GM19351 (cell line): ENCODE measurements at regions not wholly inside any gene's neighbourhood (a gene's known extent, or its start where the extent isn't known, plus 50 kb on each side); places are given as distances from the start of the nearest gene placed in this dataset.

Source experiments
- ATAC-seq: cut with Tn5 transposase; IDR thresholded peaks from one replicate; pipeline ENCODE4 v1.9.1; 2021; ENCODE audit warnings: mild to moderate bottlenecking, moderate library complexity; ENCODE audit not compliant: unreplicated experiment

DNA sequence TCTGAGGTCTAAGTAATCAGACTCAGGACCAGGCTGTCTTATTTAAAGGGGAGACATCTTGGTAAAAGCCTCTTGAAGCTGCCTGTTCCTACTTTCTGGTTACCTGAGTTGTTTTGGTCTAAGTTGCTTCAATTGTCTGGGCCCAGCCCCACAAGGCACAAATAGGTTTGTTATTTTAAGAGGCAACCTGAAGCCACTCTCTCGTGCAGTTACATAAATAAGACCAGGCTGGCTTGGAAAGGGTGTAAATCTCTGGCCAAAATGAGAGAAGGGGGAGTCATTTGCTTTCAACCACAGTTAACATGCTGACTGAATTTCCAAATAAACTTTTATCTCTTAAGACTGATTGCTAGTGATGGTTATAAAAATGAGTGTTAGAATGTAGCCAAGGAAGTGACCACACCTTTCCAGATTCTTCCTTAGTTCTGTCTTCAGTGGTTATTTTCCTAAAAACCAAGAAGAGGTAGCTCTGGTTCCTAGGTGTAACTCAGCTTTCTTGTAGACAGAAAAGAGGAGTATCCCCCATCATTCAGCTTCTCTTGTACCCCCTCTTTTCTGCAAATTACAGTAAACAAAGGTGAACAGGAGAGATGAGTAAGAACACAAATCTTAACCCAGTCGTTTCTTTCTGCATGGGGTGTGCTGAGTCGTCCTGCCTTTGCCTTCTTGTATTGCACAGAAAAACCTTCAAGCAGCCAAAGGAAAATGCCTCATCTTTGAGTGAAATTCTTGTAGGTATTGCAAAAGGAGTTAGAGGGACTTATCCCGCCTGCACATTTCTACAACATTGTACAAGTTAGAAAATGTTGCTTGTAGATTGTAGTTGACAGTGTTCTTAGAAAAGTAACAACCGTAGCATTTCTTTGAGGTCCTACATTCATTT, 161.5 kb upstream of the NT5C1B start:
- ATAC-seq: no peak

- ATAC-seq: peak; percentile 70
Observed at GRCh38 chr2:18749912-18750526, 160.7 kb upstream of the NT5C1B start.

DNA sequence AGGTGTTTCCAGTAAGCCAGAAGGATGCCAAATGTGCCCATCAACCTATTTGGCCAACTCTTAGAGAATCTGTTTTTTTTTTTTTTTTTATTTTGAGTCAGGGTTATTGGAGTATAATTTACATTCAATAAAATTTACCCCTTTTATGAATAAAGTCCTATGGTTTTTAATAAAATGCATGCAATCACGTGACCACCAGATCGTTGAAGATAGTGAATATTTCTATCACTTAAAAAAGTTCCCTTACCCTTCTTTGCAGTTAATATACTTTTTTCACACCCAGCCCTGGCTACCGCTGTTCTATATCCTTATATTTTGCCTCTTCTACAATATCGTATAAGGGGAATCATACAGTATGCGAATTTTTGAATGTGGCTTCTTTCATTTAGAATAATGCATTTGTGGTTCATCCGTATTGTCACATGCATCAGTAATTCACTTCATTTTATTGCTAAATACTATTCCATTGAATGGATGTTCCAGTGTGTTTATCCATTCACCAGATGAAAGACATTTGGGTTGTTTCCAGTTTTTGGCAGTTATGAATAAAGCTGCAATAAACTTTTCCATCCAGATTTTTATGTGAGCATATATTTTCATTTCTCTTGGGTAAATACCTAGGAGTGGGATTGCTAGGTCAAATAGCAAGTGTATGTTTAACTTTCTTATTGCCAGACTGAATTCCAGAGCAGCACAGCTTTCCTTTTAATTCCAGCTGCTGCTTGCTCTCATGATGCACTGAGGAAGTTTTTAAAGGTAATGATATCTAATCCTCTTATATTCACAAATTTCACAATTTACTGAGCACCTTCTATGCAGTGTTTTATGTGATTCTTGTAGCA, 156.3 kb upstream of the NT5C1B start:
- ATAC-seq: no peak

GRCh38 chr2:18741895-18742732, 152.7 kb upstream of the NT5C1B start:
- no peak for ATAC-seq

DNA sequence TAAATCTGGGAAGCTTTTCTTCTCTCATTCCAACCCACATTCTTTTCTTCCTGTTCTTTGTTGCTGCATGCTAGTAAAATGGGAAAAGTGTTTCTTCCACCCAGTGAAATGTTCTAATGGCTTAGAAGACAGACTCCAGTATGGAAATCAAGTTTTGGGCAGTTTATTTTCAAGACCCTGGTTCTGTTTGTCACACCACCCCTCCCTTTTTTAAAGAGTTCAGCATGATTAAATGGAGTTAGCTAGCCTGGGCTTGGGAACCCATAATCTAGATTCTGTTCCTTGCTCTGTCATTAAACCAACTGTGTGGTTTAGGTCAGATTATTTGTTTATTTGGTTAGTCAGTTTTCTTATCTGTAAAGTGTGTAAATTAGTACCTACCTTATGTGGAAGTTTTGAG, 151.8 kb upstream of the NT5C1B start:
- no peak for ATAC-seq

- ATAC-seq: no peak
Observed at GRCh38 chr2:18740474-18740881, 151.1 kb upstream of the NT5C1B start.

DNA sequence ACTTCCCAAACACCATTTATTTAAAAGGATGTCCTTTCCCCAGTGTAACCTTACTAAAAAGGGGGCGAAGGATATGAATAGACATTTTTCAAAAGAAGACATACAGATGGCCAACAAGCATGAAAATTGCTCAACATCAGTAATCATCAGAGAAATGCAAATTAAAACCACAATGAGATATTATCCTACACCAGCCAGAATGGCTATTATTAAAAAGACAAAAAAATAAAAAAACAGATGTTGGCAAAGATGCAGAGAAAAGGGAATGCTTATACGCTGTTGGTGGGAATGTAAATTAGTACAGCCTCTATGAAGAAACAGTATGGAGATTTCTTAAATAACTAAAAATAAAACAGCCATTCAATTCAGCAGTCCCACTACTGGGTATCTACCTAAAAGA, 142.3 kb upstream of the NT5C1B start:
- ATAC-seq: no peak

- no peak for ATAC-seq
Observed at GRCh38 chr2:18724371-18725145, 135.2 kb upstream of the NT5C1B start.

DNA sequence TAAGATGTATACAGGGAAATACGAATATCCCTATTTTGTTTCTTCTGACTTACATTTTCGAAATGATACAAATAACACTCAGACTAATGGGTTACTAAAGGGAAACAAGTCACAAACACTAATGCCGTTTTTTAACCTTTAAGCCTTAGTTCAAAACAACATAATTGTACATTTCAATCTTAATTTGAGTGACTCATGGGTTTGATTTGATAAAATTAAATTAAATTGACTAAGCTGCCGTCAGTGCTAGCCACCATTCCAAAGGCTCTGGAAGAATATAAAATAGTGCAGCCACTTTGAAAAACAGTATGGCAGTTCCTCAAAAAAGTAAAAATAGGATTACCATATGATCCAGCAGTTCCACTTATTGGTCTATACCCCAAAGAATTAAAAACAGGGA, 133.8 kb upstream of the NT5C1B start:
- ATAC-seq: no peak

GRCh38 chr2:18722101-18722500, 132.7 kb upstream of the NT5C1B start:
- no peak for ATAC-seq

DNA sequence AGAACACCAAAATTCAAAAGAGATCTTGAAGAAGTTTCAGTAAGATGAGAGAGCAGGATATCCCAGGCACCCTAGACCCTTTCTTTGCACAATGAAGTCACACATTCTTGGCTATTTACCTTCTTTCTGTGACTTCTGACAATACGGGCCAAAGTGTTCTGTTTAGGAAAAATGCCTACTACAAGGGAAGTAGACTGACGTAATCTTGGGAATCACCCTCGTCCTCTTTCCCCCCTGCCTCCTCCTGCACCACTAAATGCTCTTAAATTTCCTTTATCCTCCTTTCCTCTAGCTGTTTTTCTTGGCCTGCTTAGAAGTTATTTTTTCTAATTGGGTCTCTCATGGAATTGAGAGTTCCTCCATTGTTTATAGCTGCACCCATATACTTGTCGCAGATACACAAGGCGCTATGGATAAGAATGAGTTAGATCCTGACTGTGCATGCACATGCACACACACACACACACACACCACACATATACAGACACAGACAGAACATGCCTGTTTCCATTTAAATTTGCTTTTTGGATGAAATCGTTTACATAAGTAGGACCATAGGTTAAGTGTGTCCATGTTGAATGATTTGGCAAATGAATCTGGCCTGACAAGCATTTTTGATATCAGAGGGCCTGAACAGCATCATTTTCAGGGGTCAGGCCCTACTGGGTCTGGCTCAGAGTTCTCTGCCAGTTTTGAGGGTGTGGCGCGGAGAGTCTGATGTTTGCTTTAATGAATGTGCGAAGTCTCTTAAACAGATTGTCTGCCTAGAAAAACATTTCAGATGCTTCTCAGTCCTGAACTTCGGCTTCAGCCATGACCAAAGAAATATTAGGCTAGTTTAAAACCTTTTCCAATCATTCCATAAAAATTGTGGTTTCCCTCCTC, 131.9 kb upstream of the NT5C1B start:
- no peak for ATAC-seq

DNA sequence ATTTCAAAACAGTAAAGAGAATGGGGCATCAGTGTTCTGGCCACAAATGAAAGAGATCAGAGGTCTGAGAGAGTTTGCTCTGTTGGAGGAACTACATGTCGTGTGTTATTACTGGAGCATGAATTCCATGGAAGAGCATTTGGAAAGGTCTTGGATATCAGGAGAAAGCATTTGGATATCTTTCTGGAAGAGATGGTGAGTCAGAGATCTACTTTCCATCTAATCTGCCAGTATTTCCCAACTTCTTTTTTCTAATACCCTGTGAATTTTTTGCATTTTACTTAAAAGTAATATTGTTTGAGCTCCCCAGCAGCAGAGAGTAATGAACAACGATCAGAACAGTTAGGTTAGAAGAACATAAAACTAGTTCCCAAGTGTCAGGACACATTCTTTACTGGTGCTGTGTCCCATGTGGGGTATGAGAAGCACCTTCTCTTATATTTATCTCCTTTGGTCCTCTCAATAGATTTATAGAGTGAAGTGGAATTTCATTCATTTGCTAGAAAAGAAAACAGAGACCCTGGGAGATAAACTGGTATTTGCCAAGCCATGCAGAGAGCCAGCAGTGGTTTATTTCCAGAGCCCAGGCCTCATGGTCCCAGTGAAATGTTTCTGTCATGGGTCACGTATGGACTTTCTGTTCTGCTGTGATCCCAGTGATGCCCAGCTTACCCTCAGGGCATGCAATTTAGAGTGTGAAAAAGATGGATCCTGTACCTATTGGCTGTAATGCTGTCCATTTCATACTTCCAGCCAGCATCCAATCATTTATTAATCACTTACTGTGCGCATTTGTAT, 130.8 kb upstream of the NT5C1B start:
- ATAC-seq: no peak

DNA sequence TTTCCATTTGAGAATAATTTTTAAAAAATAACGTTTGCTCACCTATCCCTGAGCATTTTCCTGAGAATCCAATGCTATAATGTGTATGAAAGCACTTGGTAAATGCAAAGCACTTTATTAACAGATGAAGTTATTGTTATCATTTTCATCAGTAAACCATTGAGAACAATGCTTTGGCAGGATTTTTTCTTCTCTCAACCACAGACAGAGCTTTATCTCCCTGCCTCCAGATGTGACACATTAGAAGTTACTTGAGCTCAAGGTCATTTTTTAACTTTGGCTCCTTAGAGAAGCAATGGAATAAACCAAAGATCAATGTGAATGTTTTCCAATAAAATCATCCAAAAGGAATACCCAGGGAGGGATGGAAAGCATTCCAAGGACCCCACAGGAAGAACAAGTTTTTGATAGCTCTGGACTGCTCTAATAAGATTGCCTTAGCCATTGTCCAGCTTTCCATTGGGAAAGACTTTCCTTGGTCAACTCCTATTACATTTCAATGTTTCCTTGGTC, 118.9 kb upstream of the NT5C1B start:
- no peak for ATAC-seq

DNA sequence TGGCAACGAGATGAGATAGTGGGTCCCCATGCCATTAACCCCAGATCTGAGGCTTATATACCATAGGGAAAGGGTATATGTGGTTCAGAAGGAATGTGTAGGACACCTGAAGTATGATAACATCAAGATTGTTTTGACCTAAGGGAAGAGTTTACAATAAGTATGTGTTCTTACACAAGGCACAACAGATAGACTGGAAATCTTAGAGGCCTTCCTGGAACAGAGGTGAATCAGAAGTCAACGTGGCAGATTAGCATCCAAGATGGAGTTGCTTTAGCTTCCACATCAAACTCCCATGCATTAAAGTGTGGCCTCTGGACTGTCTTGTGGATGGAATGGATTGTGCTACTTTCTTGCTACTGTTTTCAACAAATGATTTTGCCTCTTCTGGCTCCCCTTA, 116.6 kb upstream of the NT5C1B start:
- ATAC-seq: no peak

DNA sequence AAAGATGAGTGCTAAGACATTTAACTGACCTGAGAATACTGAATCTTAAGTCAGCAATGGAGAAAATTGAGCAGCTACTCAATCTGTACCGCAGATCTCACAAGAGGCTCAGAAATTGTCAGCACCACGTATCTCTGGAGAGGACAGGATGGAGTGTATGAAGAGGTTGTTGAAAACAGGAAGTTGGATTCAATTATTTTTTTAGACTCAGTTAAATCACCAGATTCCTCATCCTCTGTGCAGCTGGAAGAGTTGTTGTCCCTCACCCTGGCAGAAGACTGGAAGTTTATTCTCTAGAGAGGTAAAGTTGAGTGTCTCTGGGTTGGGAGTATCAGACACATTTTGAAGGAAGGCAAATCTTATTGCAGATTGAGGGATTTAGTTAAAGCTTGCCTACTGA, 114.9 kb upstream of the NT5C1B start:
- ATAC-seq: no peak

- ATAC-seq: no peak
Observed at GRCh38 chr2:18703555-18703954, 114.2 kb upstream of the NT5C1B start.

GRCh38 chr2:18701981-18702380, 112.6 kb upstream of the NT5C1B start:
- no peak for ATAC-seq

- ATAC-seq: no peak
Observed at GRCh38 chr2:18701546-18701945, 112.2 kb upstream of the NT5C1B start.
